ENCODE measurements at regions not wholly inside any gene's neighbourhood (a gene's known extent, or its start where the extent isn't known, plus 50 kb on each side); places are given as distances from the start of the nearest gene placed in this dataset.
"Not testable (repeated sequence)": the region's sequence is repeated elsewhere in the genome, so short reads cannot be mapped to it uniquely, and the experiment has no call there.

DNA sequence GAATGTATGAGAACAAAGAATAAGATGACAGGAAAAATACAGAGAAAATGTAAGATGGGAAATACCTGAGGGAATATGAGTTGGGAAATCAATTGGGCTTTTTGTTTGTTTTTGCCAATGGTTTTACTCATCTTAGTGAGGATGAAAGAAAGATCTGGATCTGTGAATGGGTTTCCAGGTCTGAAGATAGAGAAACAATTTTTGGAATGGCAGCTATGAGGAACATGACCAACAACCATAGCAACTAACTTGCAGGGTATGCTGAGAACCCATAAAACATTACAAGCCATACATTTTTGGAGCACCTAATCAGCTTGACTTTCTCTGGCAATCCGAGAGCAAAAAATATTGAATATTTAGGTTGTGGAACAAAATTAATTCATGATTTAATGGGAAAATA is 290.0 kb downstream of the KCTD12 start:
- H3K4me3 ChIP-seq (ENCODE audit: low read length), result no peak overlapping the region
- TF ChIP-seq, protein P1, sequence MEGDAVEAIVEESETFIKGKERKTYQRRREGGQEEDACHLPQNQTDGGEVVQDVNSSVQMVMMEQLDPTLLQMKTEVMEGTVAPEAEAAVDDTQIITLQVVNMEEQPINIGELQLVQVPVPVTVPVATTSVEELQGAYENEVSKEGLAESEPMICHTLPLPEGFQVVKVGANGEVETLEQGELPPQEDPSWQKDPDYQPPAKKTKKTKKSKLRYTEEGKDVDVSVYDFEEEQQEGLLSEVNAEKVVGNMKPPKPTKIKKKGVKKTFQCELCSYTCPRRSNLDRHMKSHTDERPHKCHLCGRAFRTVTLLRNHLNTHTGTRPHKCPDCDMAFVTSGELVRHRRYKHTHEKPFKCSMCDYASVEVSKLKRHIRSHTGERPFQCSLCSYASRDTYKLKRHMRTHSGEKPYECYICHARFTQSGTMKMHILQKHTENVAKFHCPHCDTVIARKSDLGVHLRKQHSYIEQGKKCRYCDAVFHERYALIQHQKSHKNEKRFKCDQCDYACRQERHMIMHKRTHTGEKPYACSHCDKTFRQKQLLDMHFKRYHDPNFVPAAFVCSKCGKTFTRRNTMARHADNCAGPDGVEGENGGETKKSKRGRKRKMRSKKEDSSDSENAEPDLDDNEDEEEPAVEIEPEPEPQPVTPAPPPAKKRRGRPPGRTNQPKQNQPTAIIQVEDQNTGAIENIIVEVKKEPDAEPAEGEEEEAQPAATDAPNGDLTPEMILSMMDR (conservative IDR thresholded peaks at IDR 0.05; ENCODE audit: low read length), result no peak
- peak; percentile 6 for DNase-seq (ENCODE audit: low read depth)

DNA sequence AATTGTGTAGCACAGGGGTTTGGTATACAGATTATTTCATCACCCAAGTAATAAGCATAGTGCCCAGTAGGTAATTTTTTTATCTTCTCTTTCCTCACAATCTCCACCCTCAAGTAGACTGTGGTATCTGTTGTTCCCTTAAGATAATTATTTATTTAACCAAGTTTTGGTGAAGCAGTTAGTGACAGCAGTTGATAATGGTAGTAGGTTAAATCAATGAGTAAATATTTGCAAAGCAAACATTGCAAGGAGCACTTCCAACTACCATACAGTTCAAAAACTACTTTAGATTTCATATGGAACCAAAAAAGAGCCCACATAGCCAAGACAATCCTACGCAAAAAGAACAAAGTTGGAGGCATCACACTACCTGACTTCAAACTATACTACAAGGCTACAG is 291.8 kb downstream of the KCTD12 start:
- TF ChIP-seq, protein P1 (conservative IDR thresholded peaks at IDR 0.05; ENCODE audit: low read length), result no peak
- DNase-seq (ENCODE audit: low read depth), result no peak
- H3K4me3 ChIP-seq (ENCODE audit: low read length), result no peak overlapping the region

DNA sequence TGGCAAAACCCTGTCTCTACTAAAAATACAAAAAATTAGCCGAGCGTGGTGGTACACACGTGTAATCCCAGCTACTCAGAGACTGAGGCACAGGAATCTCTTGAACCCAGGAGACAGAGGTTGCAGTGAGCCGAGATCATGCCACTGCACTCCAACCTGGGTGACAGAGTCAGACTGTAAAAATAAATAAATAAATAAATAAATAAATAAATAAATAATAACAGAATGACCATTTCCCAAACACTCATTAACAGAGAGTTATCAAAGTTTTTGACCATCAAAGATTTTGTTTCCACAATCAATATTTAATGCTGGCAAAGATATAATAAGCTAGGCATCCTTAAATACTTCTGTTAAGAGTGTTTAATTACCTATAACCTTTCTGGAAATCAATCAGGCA is 299.4 kb downstream of the KCTD12 start:
- TF ChIP-seq, protein P1 (conservative IDR thresholded peaks at IDR 0.05; ENCODE audit: low read length), result no peak
- H3K4me3 ChIP-seq (ENCODE audit: low read length), result no peak overlapping the region

GRCh38 chr13:76579701-76580100 is 306.5 kb downstream of the KCTD12 start:
- H3K4me3 ChIP-seq (ENCODE audit: low read length), result no peak overlapping the region
- DNase-seq (ENCODE audit: low read depth), result no peak
- TF ChIP-seq, protein P1 (conservative IDR thresholded peaks at IDR 0.05; ENCODE audit: low read length), result no peak

More for the DNA sequence above, 299.4 kb downstream of the KCTD12 start:
- no peak for DNase-seq (ENCODE audit: low read depth)

GRCh38 chr13:76575634-76576033 is 310.6 kb downstream of the KCTD12 start:
- not testable (repeated sequence) for H3K4me3 ChIP-seq (ENCODE audit: low read length); DNase-seq (ENCODE audit: low read depth)

- H3K4me3 ChIP-seq (ENCODE audit: low read length), result no peak overlapping the region
- TF ChIP-seq, protein P1 (conservative IDR thresholded peaks at IDR 0.05; ENCODE audit: low read length), result no peak
- DNase-seq (ENCODE audit: low read depth), result no peak
Measured at GRCh38 chr13:76570510-76570971, 315.7 kb downstream of the KCTD12 start.

GRCh38 chr13:76556627-76557026 is 329.6 kb downstream of the KCTD12 start:
- DNase-seq (ENCODE audit: low read depth), result no peak
- TF ChIP-seq, protein P1 (conservative IDR thresholded peaks at IDR 0.05; ENCODE audit: low read length), result no peak
- H3K4me3 ChIP-seq (ENCODE audit: low read length), result no peak overlapping the region

GRCh38 chr13:76552807-76553206 is 333.4 kb downstream of the KCTD12 start:
- TF ChIP-seq, protein P1 (conservative IDR thresholded peaks at IDR 0.05; ENCODE audit: low read length), result no peak
- no peak for DNase-seq (ENCODE audit: low read depth)
- no peak overlapping the region for H3K4me3 ChIP-seq (ENCODE audit: low read length)

All from AG10803 (cell line).